VCaP (cell line): ENCODE measurements at regions not wholly inside any gene's neighbourhood (a gene's known extent, or its start where the extent isn't known, plus 50 kb on each side); places are given as distances from the start of the nearest gene placed in this dataset.

Experiments
- H3K27ac ChIP-seq: fragments of 450-650 bp; 2 replicates; pipeline ENCODE4 v1.5.1; 2017
- CTCF ChIP-seq: fragments of 450-650 bp; conservative IDR thresholded peaks from 2 replicates; pipeline ENCODE4 v1.5.1; 2017; ENCODE audit warnings: mild to moderate bottlenecking, moderate library complexity

- H3K27ac ChIP-seq, result no peak overlapping the region
- TF ChIP-seq CTCF, result no peak
Measured at GRCh38 chr14:28348797-28349196, 417.8 kb upstream of the FOXG1 start.

- no peak for TF ChIP-seq CTCF
- H3K27ac ChIP-seq, result no peak overlapping the region
Measured at GRCh38 chr14:28356819-28357218, 409.8 kb upstream of the FOXG1 start.

GRCh38 chr14:28361486-28361885 is 405.1 kb upstream of the FOXG1 start:
- TF ChIP-seq CTCF, result no peak
- no peak overlapping the region for H3K27ac ChIP-seq

GRCh38 chr14:28365510-28365909 is 401.1 kb upstream of the FOXG1 start:
- no peak for TF ChIP-seq CTCF
- no peak overlapping the region for H3K27ac ChIP-seq

- H3K27ac ChIP-seq, result no peak overlapping the region
- no peak for TF ChIP-seq CTCF
Measured at GRCh38 chr14:28373721-28374120, 392.9 kb upstream of the FOXG1 start.

- H3K27ac ChIP-seq, result no peak overlapping the region
- TF ChIP-seq CTCF, result peak; percentile 76
Measured at GRCh38 chr14:28375295-28375694, 391.3 kb upstream of the FOXG1 start.

GRCh38 chr14:28381656-28382055 is 384.9 kb upstream of the FOXG1 start:
- TF ChIP-seq CTCF, result no peak
- H3K27ac ChIP-seq, result no peak overlapping the region
